ENCODE measurements at regions not wholly inside any gene's neighbourhood (a gene's known extent, or its start where the extent isn't known, plus 50 kb on each side); places are given as distances from the start of the nearest gene placed in this dataset.

GRCh38 chr1:38287547-38287946 is 241.0 kb upstream of the POU3F1 start:
- no peaks in the 10 kb centered on the region for H3K4me1 ChIP-seq

GRCh38 chr1:38287036-38287435 is 240.4 kb upstream of the POU3F1 start:
- no peak overlapping the region for H3K27ac ChIP-seq
- peaks cover 17% of the 10 kb centered on the region for H3K27me3 ChIP-seq
- H3K4me1 ChIP-seq: no peaks in the 10 kb centered on the region
- 86 to 100% methylated on average over 2 of the region's 2 CpGs for WGBS, 2 donors (ENCODE audit: low coverage in 1 of 2)
- H3K4me3 ChIP-seq: no peak overlapping the region
- H3K9me3 ChIP-seq: no peaks in the 10 kb centered on the region
- TF ChIP-seq EP300 (IDR thresholded peaks at IDR 0.05): no peak
- no peak for TF ChIP-seq POLR2A (IDR thresholded peaks at IDR 0.05)
- TF ChIP-seq POLR2AphosphoS5 (IDR thresholded peaks at IDR 0.05): no peak
- TF ChIP-seq CTCF (IDR thresholded peaks at IDR 0.05): no peak
- H3K36me3 ChIP-seq: no peaks in the 10 kb centered on the region
- no peak for ATAC-seq

More at GRCh38 chr1:38287547-38287946, 241.0 kb upstream of the POU3F1 start:
- TF ChIP-seq POLR2A (IDR thresholded peaks at IDR 0.05) (no peak), CTCF (IDR thresholded peaks at IDR 0.05) (no peak), POLR2AphosphoS5 (IDR thresholded peaks at IDR 0.05) (no peak), EP300 (IDR thresholded peaks at IDR 0.05) (no peak)
- Histone ChIP-seq H3K4me3 (no peak overlapping the region), H3K36me3 (no peaks in the 10 kb centered on the region), H3K9me3 (no peaks in the 10 kb centered on the region), H3K27ac (no peak overlapping the region), H3K27me3 (peaks cover 16% of the 10 kb centered on the region)
- WGBS, 2 donors (ENCODE audit: low coverage in 1 of 2): 57 to 79% methylated on average over 3 of the region's 3 CpGs
- ATAC-seq: no peak

- Histone ChIP-seq H3K9me3 (no peaks in the 10 kb centered on the region), H3K4me3 (no peak overlapping the region), H3K4me1 (no peaks in the 10 kb centered on the region), H3K27ac (no peak overlapping the region), H3K27me3 (peaks cover 15% of the 10 kb centered on the region), H3K36me3 (no peaks in the 10 kb centered on the region)
- WGBS, 2 donors (ENCODE audit: low coverage in 1 of 2): 33 to 50% methylated on average over 1 to 8 of the region's 12 CpGs
- TF ChIP-seq CTCF (IDR thresholded peaks at IDR 0.05) (no peak), POLR2AphosphoS5 (IDR thresholded peaks at IDR 0.05) (no peak), EP300 (IDR thresholded peaks at IDR 0.05) (no peak), POLR2A (IDR thresholded peaks at IDR 0.05) (no peak)
- no peak for ATAC-seq
These were observed 239.4 kb upstream of the POU3F1 start for GRCh38 chr1:38285807-38286530.

GRCh38 chr1:38284953-38285352 is 238.4 kb upstream of the POU3F1 start:
- Histone ChIP-seq H3K9me3 (no peaks in the 10 kb centered on the region), H3K27me3 (peaks cover 15% of the 10 kb centered on the region), H3K4me3 (no peak overlapping the region), H3K4me1 (no peaks in the 10 kb centered on the region), H3K36me3 (no peaks in the 10 kb centered on the region), H3K27ac (no peak overlapping the region)
- ATAC-seq: no peak
- WGBS, 2 donors (ENCODE audit: low coverage in 1 of 2): 72% methylated on average over 3 of the region's 5 CpGs; no CpG with 5 or more reads in 1 of the 2 donors
- no peak for TF ChIP-seq EP300 (IDR thresholded peaks at IDR 0.05)
- TF ChIP-seq POLR2A (IDR thresholded peaks at IDR 0.05): no peak
- no peak for TF ChIP-seq POLR2AphosphoS5 (IDR thresholded peaks at IDR 0.05)
- TF ChIP-seq CTCF (IDR thresholded peaks at IDR 0.05): no peak
